K562 (cell line): ENCODE measurements at regions not wholly inside any gene's neighbourhood (a gene's known extent, or its start where the extent isn't known, plus 50 kb on each side); places are given as distances from the start of the nearest gene placed in this dataset.
A peak's percentile ranks its signal among the peaks of the same experiment; 100 is the strongest.
"Not testable (repeated sequence)": the region's sequence is repeated elsewhere in the genome, so short reads cannot be mapped to it uniquely, and the experiment has no call there.

ENCODE experiments used
- ATAC-seq: fragments of 200-7000 bp; cut with Tn5 transposase; 3 replicates; pipeline ENCODE4 v1.9.1; 2020; ENCODE audit warnings: moderate library complexity
- BruUV-seq: library from RNA; stranded (reverse); fragments of 400-500 nt; replicated peaks from 2 replicates; lab custom pipeline; 2021; lab: Mats Ljungman, UMichigan
- CTCF ChIA-PET: fragments of 300-600 bp; formaldehyde crosslinking; extraction: SDS; loops from one replicate; lab custom pipeline; 2021; ENCODE audit warnings: low intra/inter-chr PET ratio; lab: Yijun Ruan, JAX
- POLR2A ChIA-PET: fragments of 300-600, 350-650 bp; sonication (Branson Sonifier 250); formaldehyde crosslinking; extraction: SDS; loops from one replicate; lab custom pipeline; 2021; ENCODE audit warnings: antibody characterized with exemption, inconsistent platforms; lab: Yijun Ruan, JAX
- DNase-seq, 4 experiments: peaks; one replicate each; pipeline versions ENCODE4 v3.0.0 to v3.0.0-alpha.2; 2011 to 2018; ENCODE audit warnings: low spot score in 3 of 4, mixed read lengths in 3 of 4; ENCODE audit errors: extremely low read depth in 1 of 4
- FAIRE-seq: peaks from 2 replicates; lab custom pipeline; 2011; peaks lifted over from hg19 to GRCh38; lab: Jason Lieb, UNC
- H2AFZ ChIP-seq: 2 replicates; pipeline ENCODE4 v1.6.0; 2011; ENCODE audit warnings: low read depth, low read length, control low read depth, inconsistent platforms
- H3K27ac ChIP-seq: fragments of 200-600 bp; 3 replicates; pipeline ENCODE4 v1.8.0; 2011; ENCODE audit warnings: low read depth, mild to moderate bottlenecking, control low read depth, inconsistent platforms, low read length, moderate library complexity, mixed read lengths; ENCODE audit errors: extremely low read depth
- H3K27me3 ChIP-seq, 2 experiments: fragments of 300-600 bp in 1 of 2; 2 replicates in 1 of 2; 3 replicates in 1 of 2; pipeline versions ENCODE4 v1.6.0 to v1.8.0; 2011; ENCODE audit warnings: inconsistent platforms in 2 of 2, low read length in 2 of 2, mild to moderate bottlenecking in 1 of 2, mixed read lengths in 1 of 2, moderate library complexity in 1 of 2; ENCODE audit not compliant: control insufficient read depth in 2 of 2, insufficient read depth in 2 of 2
- H3K36me3 ChIP-seq: fragments of 300-600 bp; 3 replicates; pipeline ENCODE4 v1.8.0; 2011; ENCODE audit warnings: mild to moderate bottlenecking, low read length, inconsistent platforms; ENCODE audit not compliant: control insufficient read depth, insufficient read depth
- H3K4me1 ChIP-seq, 2 experiments: fragments of 200-600 bp in 1 of 2; replicated peaks in 1 of 2; 2 replicates in 1 of 2; 3 replicates in 1 of 2; pipeline versions ENCODE4 v1.5.1 to v1.8.0; 2011; ENCODE audit warnings: inconsistent platforms in 2 of 2, low read length in 2 of 2, mild to moderate bottlenecking in 1 of 2, mixed read lengths in 1 of 2, moderate library complexity in 1 of 2; ENCODE audit not compliant: control insufficient read depth in 2 of 2, insufficient read depth in 2 of 2
- H3K4me2 ChIP-seq: 2 replicates; pipeline ENCODE4 v1.6.1; 2011; ENCODE audit warnings: low read length, control low read depth, inconsistent platforms, mixed read lengths; ENCODE audit not compliant: insufficient read depth
- H3K4me3 ChIP-seq: fragments of 200-600 bp; sonication (generic), shearing (Covaris generic); 2 replicates; pipeline ENCODE4 v1.5.1; 2016; ENCODE audit warnings: control low read depth, inconsistent platforms
- H3K79me2 ChIP-seq: fragments of 200-600 bp; 3 replicates; pipeline ENCODE4 v1.8.0; 2011; ENCODE audit warnings: low read length, inconsistent platforms; ENCODE audit not compliant: control insufficient read depth, insufficient read depth
- H3K9ac ChIP-seq, 2 experiments: 2 replicates each; pipeline versions ENCODE4 v1.6.0 to v1.6.1; 2011; ENCODE audit warnings: low read depth in 2 of 2, low read length in 2 of 2, control low read depth in 1 of 2, inconsistent platforms in 1 of 2, mild to moderate bottlenecking in 1 of 2, mixed read lengths in 1 of 2; ENCODE audit not compliant: insufficient read depth in 1 of 2
- H3K9me1 ChIP-seq: one replicate; pipeline ENCODE4 v1.6.0; 2011; ENCODE audit warnings: inconsistent platforms, mild to moderate bottlenecking, low read length, moderate library complexity; ENCODE audit not compliant: control insufficient read depth, insufficient read depth
- H3K9me3 ChIP-seq: replicated peaks from 2 replicates; pipeline ENCODE4 v1.5.1; 2011; ENCODE audit warnings: low read depth, low read length, inconsistent platforms; ENCODE audit not compliant: control insufficient read depth, insufficient read depth
- H4K20me1 ChIP-seq: replicated peaks from 2 replicates; pipeline ENCODE4 v1.6.1; 2011; ENCODE audit warnings: low read length, inconsistent platforms, mixed read lengths; ENCODE audit not compliant: control insufficient read depth, insufficient read depth
- CBX5 ChIP-seq: IDR thresholded peaks from 2 replicates; pipeline ENCODE4 v1.6.1; 2014; ENCODE audit warnings: low read depth, borderline replicate concordance
- TRIM28 ChIP-seq: fragments of 450-650 bp; IDR thresholded peaks from 2 replicates; pipeline ENCODE4 v1.6.1; 2017
- WGBS: fragments of 100-300 bp; shearing (Covaris generic); methylation state at CpG from one replicate; pipeline ENCODE4 v1.1.6; 2016; ENCODE audit warnings: low coverage, mixed read lengths; ENCODE audit not compliant: insufficient coverage; ENCODE audit errors: missing lambda C conversion rate; 5-methylcytosine and 5-hydroxymethylcytosine counted together
- in situ Hi-C: fragments of 300-500 bp; cut with MboI; formaldehyde crosslinking; loops from 4 replicates; pipeline ENCODE4 v1.15.0; 2018; ENCODE audit warnings: inconsistent platforms, mixed read lengths
- intact Hi-C: fragments of 100-400 bp; cut with micrococcal nuclease; formaldehyde crosslinking; loops from 2 replicates; pipeline ENCODE4 v1.14.2; 2022
- TF ChIP-seq, protein P1 (sequence below): fragments of 450-650 bp; IDR thresholded peaks from 2 replicates; pipeline ENCODE4 v1.6.1; 2018; ENCODE audit warnings: mild to moderate bottlenecking, low read depth; ENCODE audit not compliant: partially characterized antibody

DNA sequence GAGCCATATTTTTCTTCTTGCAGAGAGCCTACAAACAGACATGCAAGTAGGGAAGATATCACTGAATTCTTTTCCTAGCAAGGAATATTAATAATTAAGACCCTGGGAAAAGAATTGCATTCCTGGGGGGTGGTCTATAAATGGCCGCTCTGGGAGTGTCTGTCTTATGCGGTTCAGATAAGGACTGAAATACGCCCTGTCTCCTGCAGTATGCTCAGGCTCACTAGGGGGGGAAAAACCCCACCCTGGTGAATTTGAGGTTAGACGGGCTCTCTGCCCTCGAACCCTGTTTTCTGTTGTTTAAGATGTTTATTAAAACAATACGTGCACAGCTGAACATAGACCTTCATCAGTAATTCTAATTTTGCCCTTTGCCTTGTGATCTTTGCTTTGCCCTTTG lies 88.6 kb downstream of the WTIP start:
- H3K9me3 ChIP-seq, H3K27me3 ChIP-seq, FAIRE-seq, H3K9me1 ChIP-seq, H3K79me2 ChIP-seq, POLR2A ChIA-PET, H3K9ac ChIP-seq, CTCF ChIA-PET, H3K4me2 ChIP-seq, intact Hi-C loops, H3K4me1 ChIP-seq, H2AFZ ChIP-seq, BruUV-seq, DNase-seq, H3K4me3 ChIP-seq, H3K36me3 ChIP-seq, ATAC-seq, in situ Hi-C loops, H4K20me1 ChIP-seq, H3K27ac ChIP-seq: not testable (repeated sequence)
- WGBS, result 8% methylated on average over 6 of the region's 6 CpGs
- peak; percentile 81 for TF ChIP-seq TRIM28
- TF ChIP-seq, protein P1, sequence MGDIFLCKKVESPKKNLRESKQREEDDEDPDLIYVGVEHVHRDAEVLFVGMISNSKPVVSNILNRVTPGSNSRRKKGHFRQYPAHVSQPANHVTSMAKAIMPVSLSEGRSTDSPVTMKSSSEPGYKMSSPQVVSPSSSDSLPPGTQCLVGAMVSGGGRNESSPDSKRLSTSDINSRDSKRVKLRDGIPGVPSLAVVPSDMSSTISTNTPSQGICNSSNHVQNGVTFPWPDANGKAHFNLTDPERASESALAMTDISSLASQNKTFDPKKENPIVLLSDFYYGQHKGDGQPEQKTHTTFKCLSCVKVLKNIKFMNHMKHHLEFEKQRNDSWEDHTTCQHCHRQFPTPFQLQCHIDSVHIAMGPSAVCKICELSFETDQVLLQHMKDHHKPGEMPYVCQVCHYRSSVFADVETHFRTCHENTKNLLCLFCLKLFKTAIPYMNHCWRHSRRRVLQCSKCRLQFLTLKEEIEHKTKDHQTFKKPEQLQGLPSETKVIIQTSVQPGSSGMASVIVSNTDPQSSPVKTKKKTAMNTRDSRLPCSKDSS, result peak; percentile 75
- TF ChIP-seq CBX5, result peak; percentile 82; the same call in 1 of the 2 replicates

DNA sequence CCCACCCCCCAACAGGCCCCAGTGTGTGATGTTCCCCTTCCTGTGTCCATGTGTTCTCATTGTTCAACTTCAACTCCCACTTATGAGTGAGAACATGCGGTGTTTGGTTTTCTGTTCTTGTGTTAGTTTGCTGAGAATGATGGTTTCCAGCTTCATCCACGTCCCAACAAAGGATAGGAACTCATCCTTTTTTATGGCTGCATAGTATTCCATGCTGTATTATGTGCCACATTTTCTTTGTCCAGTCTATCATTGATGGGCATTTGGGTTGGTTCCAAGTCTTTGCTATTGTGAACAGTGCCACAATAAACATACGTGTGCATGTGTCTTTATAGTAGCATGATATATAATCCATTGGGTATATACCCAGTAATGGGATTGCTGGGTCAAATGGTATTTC lies 80.8 kb downstream of the WTIP start:
- H3K27me3 ChIP-seq, result peaks cover 4 to 21% of the 10 kb centered on the region in 2 experiments; a peak in 3 of 5 replicates
- H3K4me1 ChIP-seq, POLR2A ChIA-PET, H3K79me2 ChIP-seq, DNase-seq, intact Hi-C loops, H2AFZ ChIP-seq, H3K9ac ChIP-seq, ATAC-seq, H3K4me3 ChIP-seq, H3K27ac ChIP-seq, H3K36me3 ChIP-seq, H3K4me2 ChIP-seq, H3K9me3 ChIP-seq, FAIRE-seq, in situ Hi-C loops, H3K9me1 ChIP-seq, CTCF ChIA-PET, BruUV-seq, H4K20me1 ChIP-seq: not testable (repeated sequence)
- 0% methylated on average over 3 of the region's 3 CpGs for WGBS
